ENCODE measurements at regions not wholly inside any gene's neighbourhood (a gene's known extent, or its start where the extent isn't known, plus 50 kb on each side); places are given as distances from the start of the nearest gene placed in this dataset.
A peak's percentile ranks its signal among the peaks of the same experiment; 100 is the strongest.

GRCh38 chr6:90460051-90460450 lies 126.8 kb downstream of the MAP3K7 start:
- no peak overlapping the region for H3K4me3 ChIP-seq (ENCODE audit: low read depth, low read length, poor library complexity, severe bottlenecking)
- H3K36me3 ChIP-seq (ENCODE audit: insufficient read depth, low read length, poor library complexity, severe bottlenecking): no peaks in the 10 kb centered on the region
- POLR2A ChIA-PET (ENCODE audit: low non-redundant PET): no interaction called here
- no peaks in the 10 kb centered on the region for H3K9me3 ChIP-seq (ENCODE audit: low read depth, low read length, poor library complexity, severe bottlenecking)
- no peaks in the 10 kb centered on the region for H3K27me3 ChIP-seq (replicated peaks; ENCODE audit: insufficient read depth, low read depth, low read length, poor library complexity)
- no TSS peak for BruUV-seq (replicated peaks)
- CTCF ChIA-PET: no interaction called here
- H3K27ac ChIP-seq (ENCODE audit: low read depth, low read length, poor library complexity, severe bottlenecking): no peak overlapping the region
- TF ChIP-seq CTCF (conservative IDR thresholded peaks at IDR 0.05; ENCODE audit: low read depth, low read length): no peak
- TF ChIP-seq EZH2 (IDR thresholded peaks at IDR 0.05; ENCODE audit: borderline replicate concordance, low read depth, low read length, poor library complexity, severe bottlenecking): no peak
- H3K4me1 ChIP-seq (ENCODE audit: insufficient read depth, low read length, poor library complexity, severe bottlenecking): no peaks in the 10 kb centered on the region
- no peak for DNase-seq (ENCODE audit: low spot score)
- intact Hi-C loops (cut with micrococcal nuclease; ENCODE audit: unreplicated experiment): no loop called here

DNA sequence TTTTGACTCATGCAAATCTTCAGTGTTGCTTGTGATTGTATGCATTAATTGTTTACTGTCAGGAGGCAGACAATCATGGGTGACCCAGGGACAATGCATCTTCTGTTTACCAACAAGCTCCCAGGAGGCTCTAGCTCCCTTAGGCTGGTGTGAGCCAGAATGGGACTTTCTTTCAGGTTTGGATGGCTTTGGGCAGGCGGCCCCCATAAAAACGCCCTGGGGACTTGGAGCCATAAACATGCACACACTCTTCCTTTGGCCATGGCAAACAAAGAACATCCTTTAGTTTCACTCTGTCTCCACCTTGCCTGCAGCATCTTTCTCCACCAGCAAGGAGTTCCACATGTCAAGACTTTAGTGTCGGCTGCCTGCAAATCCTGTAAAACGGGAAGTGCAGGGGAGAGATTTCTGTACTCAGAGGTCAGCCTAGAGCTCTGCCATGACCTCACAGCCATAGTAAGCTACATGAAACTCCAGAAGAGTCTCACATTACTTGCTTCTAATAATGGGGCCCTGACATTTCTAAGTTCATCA lies 127.6 kb downstream of the MAP3K7 start:
- H3K4me3 ChIP-seq (ENCODE audit: low read depth, low read length, poor library complexity, severe bottlenecking): no peak overlapping the region
- intact Hi-C loops (cut with micrococcal nuclease; ENCODE audit: unreplicated experiment): no loop called here

GRCh38 chr6:90458353-90459224 lies 128.3 kb downstream of the MAP3K7 start:
- intact Hi-C loops (cut with micrococcal nuclease; ENCODE audit: unreplicated experiment): no loop called here
- Histone ChIP-seq H3K9me3 (ENCODE audit: low read depth, low read length, poor library complexity, severe bottlenecking) (no peaks in the 10 kb centered on the region), H3K36me3 (ENCODE audit: insufficient read depth, low read length, poor library complexity, severe bottlenecking) (no peaks in the 10 kb centered on the region), H3K4me1 (ENCODE audit: insufficient read depth, low read length, poor library complexity, severe bottlenecking) (no peaks in the 10 kb centered on the region), H3K27me3 (replicated peaks; ENCODE audit: insufficient read depth, low read depth, low read length, poor library complexity) (no peaks in the 10 kb centered on the region), H3K4me3 (ENCODE audit: low read depth, low read length, poor library complexity, severe bottlenecking) (no peak overlapping the region), H3K27ac (ENCODE audit: low read depth, low read length, poor library complexity, severe bottlenecking) (no peak overlapping the region)
- no TSS peak for BruUV-seq (replicated peaks)
- TF ChIP-seq CTCF (conservative IDR thresholded peaks at IDR 0.05; ENCODE audit: low read depth, low read length) (no peak), EZH2 (IDR thresholded peaks at IDR 0.05; ENCODE audit: borderline replicate concordance, low read depth, low read length, poor library complexity, severe bottlenecking) (no peak)
- ChIA-PET POLR2A (ENCODE audit: low non-redundant PET) (no interaction called here), CTCF (no interaction called here)
- peak; percentile 17 for DNase-seq (ENCODE audit: low spot score)

More for the DNA sequence above, 127.6 kb downstream of the MAP3K7 start:
- ChIA-PET POLR2A (ENCODE audit: low non-redundant PET) (no interaction called here), CTCF (no interaction called here)
- Histone ChIP-seq H3K27ac (ENCODE audit: low read depth, low read length, poor library complexity, severe bottlenecking) (no peak overlapping the region), H3K27me3 (replicated peaks; ENCODE audit: insufficient read depth, low read depth, low read length, poor library complexity) (no peaks in the 10 kb centered on the region), H3K36me3 (ENCODE audit: insufficient read depth, low read length, poor library complexity, severe bottlenecking) (no peaks in the 10 kb centered on the region), H3K9me3 (ENCODE audit: low read depth, low read length, poor library complexity, severe bottlenecking) (no peaks in the 10 kb centered on the region), H3K4me1 (ENCODE audit: insufficient read depth, low read length, poor library complexity, severe bottlenecking) (no peaks in the 10 kb centered on the region)
- BruUV-seq (replicated peaks): no TSS peak
- TF ChIP-seq EZH2 (IDR thresholded peaks at IDR 0.05; ENCODE audit: borderline replicate concordance, low read depth, low read length, poor library complexity, severe bottlenecking): no peak
- TF ChIP-seq CTCF (conservative IDR thresholded peaks at IDR 0.05; ENCODE audit: low read depth, low read length): no peak
- DNase-seq (ENCODE audit: low spot score): no peak
